DND-41 (cell line): ENCODE measurements at regions not wholly inside any gene's neighbourhood (a gene's known extent, or its start where the extent isn't known, plus 50 kb on each side); places are given as distances from the start of the nearest gene placed in this dataset.

Experiments
- ATAC-seq: fragments of 200-7000 bp; cut with Tn5 transposase; 3 replicates; pipeline ENCODE4 v1.9.1; 2021; ENCODE audit warnings: low read depth; ENCODE audit not compliant: insufficient read depth
- DNase-seq: peaks from one replicate; pipeline ENCODE4 v3.0.0-alpha.2; 2020
- H2AFZ ChIP-seq: 2 replicates; pipeline ENCODE4 v1.6.0; 2012; ENCODE audit warnings: low read depth, low read length
- H3K27ac ChIP-seq: 2 replicates; pipeline ENCODE4 v1.5.1; 2012; ENCODE audit warnings: low read length, inconsistent platforms
- H3K27me3 ChIP-seq: fragments of 200-600 bp; sonication (generic); 2 replicates; pipeline ENCODE4 v1.6.0; 2012; ENCODE audit warnings: low read length, mild to moderate bottlenecking, inconsistent platforms; ENCODE audit not compliant: insufficient read depth, poor library complexity
- H3K36me3 ChIP-seq: 2 replicates; pipeline ENCODE4 v1.5.1; 2012; ENCODE audit warnings: low read length, inconsistent platforms; ENCODE audit not compliant: insufficient read depth
- H3K4me1 ChIP-seq: 2 replicates; pipeline ENCODE4 v1.5.1; 2012; ENCODE audit warnings: mild to moderate bottlenecking, low read length; ENCODE audit not compliant: insufficient read depth
- H3K4me2 ChIP-seq: 2 replicates; pipeline ENCODE4 v1.6.0; 2012; ENCODE audit warnings: mild to moderate bottlenecking, moderate library complexity, low read length, inconsistent platforms; ENCODE audit not compliant: insufficient read depth
- H3K4me3 ChIP-seq, 2 experiments: fragments of 200-600 bp in 1 of 2; shearing (Covaris generic) in 1 of 2; 2 replicates each; pipeline ENCODE4 v1.5.1; 2012 to 2016; ENCODE audit warnings: inconsistent platforms in 2 of 2, low read length in 2 of 2, mild to moderate bottlenecking in 2 of 2, low read depth in 1 of 2, moderate library complexity in 1 of 2
- H3K79me2 ChIP-seq: 2 replicates; pipeline ENCODE4 v1.6.0; 2012; ENCODE audit warnings: low read length, inconsistent platforms; ENCODE audit not compliant: insufficient read depth
- H3K9ac ChIP-seq: 2 replicates; pipeline ENCODE4 v1.6.0; 2012; ENCODE audit warnings: low read depth, mild to moderate bottlenecking, inconsistent platforms, low read length, moderate library complexity
- H3K9me3 ChIP-seq: 2 replicates; pipeline ENCODE4 v1.5.1; 2012; ENCODE audit warnings: low read length, moderate library complexity, mild to moderate bottlenecking, inconsistent platforms; ENCODE audit not compliant: insufficient read depth, severe bottlenecking
- H4K20me1 ChIP-seq: 2 replicates; pipeline ENCODE4 v1.6.0; 2012; ENCODE audit warnings: low read length; ENCODE audit not compliant: insufficient read depth
- CTCF ChIP-seq: IDR thresholded peaks from 2 replicates; pipeline ENCODE4 v1.5.1; 2012; ENCODE audit warnings: borderline replicate concordance, low read length, moderate library complexity, mild to moderate bottlenecking; ENCODE audit not compliant: poor library complexity, severe bottlenecking; ENCODE audit errors: extremely low read depth
- EZH2 ChIP-seq: IDR thresholded peaks from 3 replicates; pipeline ENCODE4 v1.6.1; 2012; ENCODE audit warnings: borderline replicate concordance, low read depth, mild to moderate bottlenecking, moderate library complexity, low read length, inconsistent platforms; ENCODE audit not compliant: severe bottlenecking

- Histone ChIP-seq H3K9ac (no peak overlapping the region), H3K4me1 (no peaks in the 10 kb centered on the region), H3K9me3 (no peaks in the 10 kb centered on the region), H3K27me3 (peaks cover 18% of the 10 kb centered on the region), H3K79me2 (no peaks in the 10 kb centered on the region), H3K36me3 (no peaks in the 10 kb centered on the region), H3K4me3 (no peak overlapping the region), H3K4me2 (no peak overlapping the region), H4K20me1 (no peaks in the 10 kb centered on the region), H2AFZ (no peak overlapping the region), H3K27ac (no peak overlapping the region)
- no peak for ATAC-seq
- TF ChIP-seq CTCF: no peak
- TF ChIP-seq EZH2: no peak
- DNase-seq: no peak
Observed at GRCh38 chr14:34365309-34365915, 96.6 kb downstream of the SPTSSA start.

- DNase-seq (no peak), ATAC-seq (no peak)
- no peaks in the 10 kb centered on the region for H3K4me1 ChIP-seq
- H3K4me2 ChIP-seq: no peak overlapping the region
- H3K27me3 ChIP-seq: peaks cover 18% of the 10 kb centered on the region
- H2AFZ ChIP-seq: no peak overlapping the region
- H3K9me3 ChIP-seq: no peaks in the 10 kb centered on the region
- no peaks in the 10 kb centered on the region for H4K20me1 ChIP-seq
- no peaks in the 10 kb centered on the region for H3K79me2 ChIP-seq
- TF ChIP-seq CTCF (no peak), EZH2 (no peak)
- H3K36me3 ChIP-seq: no peaks in the 10 kb centered on the region
- H3K27ac ChIP-seq: no peak overlapping the region
- no peak overlapping the region for H3K9ac ChIP-seq
- H3K4me3 ChIP-seq: no peak overlapping the region
Observed at GRCh38 chr14:34364201-34364600, 97.8 kb downstream of the SPTSSA start.

- H3K4me3 ChIP-seq: no peak overlapping the region
- no peak for TF ChIP-seq EZH2
- no peak overlapping the region for H2AFZ ChIP-seq
- H3K27ac ChIP-seq: no peak overlapping the region
- DNase-seq (no peak), ATAC-seq (peak; percentile 50; the same call in 1 of the 3 replicates)
- no peaks in the 10 kb centered on the region for H3K36me3 ChIP-seq
- no peaks in the 10 kb centered on the region for H3K79me2 ChIP-seq
- H3K4me2 ChIP-seq: no peak overlapping the region
- peaks cover 15% of the 10 kb centered on the region for H3K27me3 ChIP-seq
- no peak overlapping the region for H3K9ac ChIP-seq
- no peaks in the 10 kb centered on the region for H4K20me1 ChIP-seq
- no peaks in the 10 kb centered on the region for H3K9me3 ChIP-seq
- H3K4me1 ChIP-seq: no peaks in the 10 kb centered on the region
Observed at GRCh38 chr14:34363733-34364134, 98.3 kb downstream of the SPTSSA start.

GRCh38 chr14:34362641-34363251 is 99.3 kb downstream of the SPTSSA start:
- no peak for TF ChIP-seq CTCF
- no peak for TF ChIP-seq EZH2

More at GRCh38 chr14:34362641-34363251, 99.3 kb downstream of the SPTSSA start:
- no peak for ATAC-seq
- peaks cover 13% of the 10 kb centered on the region for H3K27me3 ChIP-seq
- H3K27ac ChIP-seq: no peak overlapping the region
- H3K79me2 ChIP-seq: no peaks in the 10 kb centered on the region
- H3K36me3 ChIP-seq: no peaks in the 10 kb centered on the region
- no peaks in the 10 kb centered on the region for H3K4me1 ChIP-seq
- DNase-seq: no peak
- no peak overlapping the region for H3K9ac ChIP-seq
- no peaks in the 10 kb centered on the region for H4K20me1 ChIP-seq
- no peak overlapping the region for H2AFZ ChIP-seq
- H3K4me3 ChIP-seq: no peak overlapping the region
- H3K4me2 ChIP-seq: no peak overlapping the region
- no peaks in the 10 kb centered on the region for H3K9me3 ChIP-seq
